ENCODE measurements at regions not wholly inside any gene's neighbourhood (a gene's known extent, or its start where the extent isn't known, plus 50 kb on each side); places are given as distances from the start of the nearest gene placed in this dataset.

GRCh38 chr11:93080146-93080759 is 110.8 kb downstream of the MTNR1B start:
- ATAC-seq = no peak

DNA sequence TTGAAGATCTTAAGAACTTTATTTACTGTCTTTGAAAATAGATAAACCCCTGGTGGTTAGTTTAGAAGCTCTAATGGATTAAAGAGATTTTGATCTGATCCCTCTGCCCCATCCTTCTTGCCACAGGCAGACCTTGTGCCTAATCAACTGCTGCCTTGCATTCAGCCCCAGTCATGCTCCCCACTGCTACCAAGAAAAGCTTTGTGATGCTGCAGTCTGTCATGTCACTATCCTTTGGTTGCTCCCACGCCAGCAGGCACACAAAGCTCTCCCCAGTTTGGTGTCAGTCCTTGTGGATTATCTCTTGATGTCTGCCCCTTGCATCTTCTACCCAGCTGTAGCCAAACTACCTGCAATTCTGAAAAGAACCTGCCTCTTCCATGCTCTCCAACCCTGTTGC is 112.2 kb downstream of the MTNR1B start:
- ATAC-seq = peak in 1 of 2 donors; percentile 13

DNA sequence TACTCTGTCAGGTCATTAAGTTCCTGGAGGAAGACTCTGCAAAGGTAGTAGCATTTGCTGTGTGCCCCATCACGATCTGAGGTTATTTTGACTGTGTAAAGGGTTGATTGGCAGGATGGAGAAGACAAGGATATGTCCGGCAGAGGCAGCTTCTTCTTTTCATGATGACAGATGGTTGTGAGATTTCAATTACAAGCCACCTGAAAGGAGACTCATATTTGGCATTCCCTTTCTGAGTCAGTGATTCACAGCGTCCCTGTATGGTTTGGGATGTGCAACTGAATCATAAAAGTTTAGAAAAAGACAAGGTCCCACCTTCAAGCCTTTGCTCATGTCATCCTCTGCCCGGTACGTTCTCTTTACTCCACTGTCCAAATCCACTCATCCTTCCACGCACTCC is 113.4 kb downstream of the MTNR1B start:
- ATAC-seq = no peak

DNA sequence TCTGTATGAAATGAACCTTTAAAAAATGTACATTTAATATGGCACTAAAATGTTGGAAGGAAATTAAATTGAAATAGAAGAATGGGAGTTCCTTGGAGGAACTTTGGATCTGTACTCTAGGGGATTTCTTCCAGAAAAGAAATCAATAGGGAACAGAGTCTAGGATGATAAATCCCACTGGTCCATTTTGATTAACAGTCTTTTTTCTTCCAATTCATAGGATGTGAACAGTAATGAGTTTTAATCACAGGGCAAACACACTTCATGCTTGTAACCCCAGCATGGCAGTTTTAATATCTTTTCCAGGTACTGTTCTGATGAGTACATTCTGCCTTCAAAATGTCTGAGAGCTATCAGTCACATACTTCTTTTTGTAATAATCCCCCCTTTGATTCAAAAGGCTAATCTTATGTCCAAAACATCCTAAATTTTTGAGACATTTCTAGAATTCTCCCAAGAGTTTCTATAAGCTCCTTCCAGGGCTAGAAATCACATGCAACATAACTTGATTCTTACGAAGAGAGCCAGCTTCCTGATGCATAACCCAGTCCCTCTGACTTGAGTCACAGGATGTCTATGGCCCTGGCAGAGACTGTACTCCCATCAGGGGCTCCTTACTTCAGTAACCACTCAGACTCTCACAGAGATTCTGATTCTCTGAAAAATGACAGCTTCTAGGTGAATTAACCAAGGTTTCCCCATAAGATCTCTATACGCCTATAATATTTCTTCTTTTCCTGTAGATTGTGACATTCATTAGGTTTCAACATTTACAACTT is 112.9 kb downstream of the SLC36A4 start:
- ATAC-seq = no peak

GRCh38 chr11:93089474-93090102 is 108.2 kb downstream of the SLC36A4 start:
- no peak for ATAC-seq

Data from activated CD4-positive, CD25-positive, alpha-beta regulatory T cell treated with anti-CD3 and anti-CD28 coated beads, Interleukin-2, amount 50 U/mL, for 24 hours (primary cell).